ENCODE measurements at regions not wholly inside any gene's neighbourhood (a gene's known extent, or its start where the extent isn't known, plus 50 kb on each side); places are given as distances from the start of the nearest gene placed in this dataset.

DNA sequence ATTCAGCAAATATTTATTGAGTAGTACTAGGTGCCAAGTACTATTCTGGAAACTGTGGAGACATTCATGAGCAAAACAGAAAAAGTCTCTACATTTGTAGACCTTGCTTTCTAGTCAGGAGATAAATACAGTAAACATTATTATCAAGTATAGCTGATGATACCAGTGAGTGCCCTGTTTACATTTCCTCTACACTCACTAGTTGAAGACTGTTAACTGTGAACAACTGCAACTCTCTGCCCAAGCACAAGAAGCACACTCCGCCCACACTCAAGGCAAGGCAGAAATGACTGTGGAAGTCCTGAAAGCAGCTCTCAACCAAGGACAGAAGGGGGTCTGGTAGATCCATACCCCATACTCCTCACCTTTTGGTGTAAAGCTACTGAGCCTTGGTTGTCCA is 837.0 kb downstream of the DIAPH3 start:
- WGBS, 2 donors: 42 to 43% methylated on average over 1 of the region's 1 CpG
- Histone ChIP-seq H3K36me3 (replicated peaks in 1 of 2; ENCODE audit: insufficient read depth in 1 of 2, low read depth in 2 of 2) (no peaks in the 10 kb centered on the region), H3K27me3 (no peaks in the 10 kb centered on the region), H3K9me3 (no peaks in the 10 kb centered on the region), H3K4me3 (no peak overlapping the region), H3K4me1 (peaks cover 39% of the 10 kb centered on the region), H3K27ac (peak overlapping the region in 3 of 4 donors; percentile 3 to 41 (median 10))
- TF ChIP-seq, protein P1, sequence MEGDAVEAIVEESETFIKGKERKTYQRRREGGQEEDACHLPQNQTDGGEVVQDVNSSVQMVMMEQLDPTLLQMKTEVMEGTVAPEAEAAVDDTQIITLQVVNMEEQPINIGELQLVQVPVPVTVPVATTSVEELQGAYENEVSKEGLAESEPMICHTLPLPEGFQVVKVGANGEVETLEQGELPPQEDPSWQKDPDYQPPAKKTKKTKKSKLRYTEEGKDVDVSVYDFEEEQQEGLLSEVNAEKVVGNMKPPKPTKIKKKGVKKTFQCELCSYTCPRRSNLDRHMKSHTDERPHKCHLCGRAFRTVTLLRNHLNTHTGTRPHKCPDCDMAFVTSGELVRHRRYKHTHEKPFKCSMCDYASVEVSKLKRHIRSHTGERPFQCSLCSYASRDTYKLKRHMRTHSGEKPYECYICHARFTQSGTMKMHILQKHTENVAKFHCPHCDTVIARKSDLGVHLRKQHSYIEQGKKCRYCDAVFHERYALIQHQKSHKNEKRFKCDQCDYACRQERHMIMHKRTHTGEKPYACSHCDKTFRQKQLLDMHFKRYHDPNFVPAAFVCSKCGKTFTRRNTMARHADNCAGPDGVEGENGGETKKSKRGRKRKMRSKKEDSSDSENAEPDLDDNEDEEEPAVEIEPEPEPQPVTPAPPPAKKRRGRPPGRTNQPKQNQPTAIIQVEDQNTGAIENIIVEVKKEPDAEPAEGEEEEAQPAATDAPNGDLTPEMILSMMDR (IDR thresholded peaks at IDR 0.05): no peak
- no peak for TF ChIP-seq POLR2A (IDR thresholded peaks at IDR 0.05)
- intact Hi-C loops (cut with DNase I): no loop called here
- ATAC-seq: peak; percentile 91
- peak in 3 of 4 donors; percentile 32 to 43 (median 40) for DNase-seq

DNA sequence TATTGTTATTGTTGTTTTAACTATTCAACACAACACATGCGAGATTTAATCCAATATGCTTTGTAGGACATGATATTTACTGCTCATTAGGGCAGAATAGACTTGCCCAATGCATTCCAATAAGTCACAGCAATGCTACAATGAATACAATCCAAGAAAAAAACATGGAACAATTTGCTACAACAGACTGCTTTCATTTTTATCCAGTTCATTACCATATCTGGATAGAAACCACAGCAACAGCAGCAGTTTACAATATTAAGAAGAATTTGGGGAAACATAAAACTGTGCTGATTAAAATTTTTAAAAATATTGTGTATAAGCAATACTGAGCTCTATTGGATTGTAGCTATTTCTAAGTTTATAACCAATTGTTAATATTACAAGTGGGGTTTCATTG is 833.0 kb downstream of the DIAPH3 start:
- peaks cover 49% of the 10 kb centered on the region for H3K4me1 ChIP-seq
- WGBS, 2 donors: 81 to 91% methylated on average over 1 of the region's 1 CpG
- H3K27ac ChIP-seq: no peak overlapping the region
- intact Hi-C loops (cut with DNase I): no loop called here
- ATAC-seq (no peak), DNase-seq (no peak)
- no peak overlapping the region for H3K4me3 ChIP-seq
- no peaks in the 10 kb centered on the region for H3K27me3 ChIP-seq
- H3K36me3 ChIP-seq (replicated peaks in 1 of 2; ENCODE audit: insufficient read depth in 1 of 2, low read depth in 2 of 2): no peaks in the 10 kb centered on the region
- no peaks in the 10 kb centered on the region for H3K9me3 ChIP-seq
- TF ChIP-seq POLR2A (IDR thresholded peaks at IDR 0.05): no peak
- TF ChIP-seq, protein P1 (IDR thresholded peaks at IDR 0.05): no peak

DNA sequence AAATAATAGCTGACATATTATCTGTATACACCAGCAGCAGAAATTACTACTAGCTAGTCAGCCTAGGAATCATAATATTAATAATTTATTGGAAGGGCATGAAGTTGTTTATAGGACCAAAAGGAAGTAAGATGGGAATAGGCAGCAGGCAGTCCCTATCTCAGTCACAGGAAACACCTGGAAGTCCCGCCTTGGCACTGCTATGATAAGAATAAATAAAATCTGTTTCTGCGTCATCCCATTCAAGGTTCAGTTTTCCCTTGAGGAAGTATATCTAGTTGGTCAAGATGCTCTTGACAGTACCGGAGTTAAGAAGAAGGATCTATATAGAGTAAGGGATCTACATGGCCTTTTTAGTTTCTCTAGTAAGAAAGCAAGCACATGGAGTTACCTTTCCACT is 830.8 kb downstream of the DIAPH3 start:
- no peak overlapping the region for H3K4me3 ChIP-seq
- TF ChIP-seq, protein P1 (IDR thresholded peaks at IDR 0.05): no peak
- TF ChIP-seq POLR2A (IDR thresholded peaks at IDR 0.05): no peak
- ATAC-seq: peak; percentile 76

DNA sequence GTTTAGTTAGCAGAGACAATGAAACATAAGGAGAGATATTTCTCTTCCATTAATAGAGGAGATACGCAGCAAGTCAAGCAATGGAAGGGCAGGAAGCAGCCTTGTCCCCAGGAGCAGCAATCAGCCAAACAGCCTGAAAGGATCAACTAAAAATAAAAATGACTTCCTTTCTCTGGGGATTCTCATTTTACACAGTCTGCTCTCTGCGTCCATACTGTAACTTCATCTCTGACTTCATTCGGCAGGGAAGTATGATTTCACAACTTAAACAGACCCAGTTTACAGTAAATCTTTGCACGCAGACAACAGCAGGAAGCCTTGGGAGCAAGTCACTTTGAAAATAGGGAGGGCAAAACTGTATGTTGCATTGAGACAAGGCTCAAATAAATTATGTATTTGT is 826.7 kb downstream of the DIAPH3 start:
- Histone ChIP-seq H3K27ac (peak overlapping the region; percentile 59 to 81 (median 74)), H3K27me3 (no peaks in the 10 kb centered on the region), H3K9me3 (no peaks in the 10 kb centered on the region), H3K36me3 (replicated peaks in 1 of 2; ENCODE audit: insufficient read depth in 1 of 2, low read depth in 2 of 2) (no peaks in the 10 kb centered on the region), H3K4me1 (peaks cover 52% of the 10 kb centered on the region), H3K4me3 (no peak overlapping the region)
- DNase-seq: no peak
- ATAC-seq: peak; percentile 64
- TF ChIP-seq, protein P1 (IDR thresholded peaks at IDR 0.05): no peak
- TF ChIP-seq POLR2A (IDR thresholded peaks at IDR 0.05): peak in 1 of 3 donors; percentile 32
- 19 to 29% methylated on average over 4 of the region's 4 CpGs for WGBS, 2 donors
- intact Hi-C loops (cut with DNase I): no loop called here

More for the DNA sequence above, 830.8 kb downstream of the DIAPH3 start:
- Histone ChIP-seq H3K27me3 (no peaks in the 10 kb centered on the region), H3K9me3 (no peaks in the 10 kb centered on the region), H3K27ac (peak overlapping the region in 1 of 4 donors; percentile 39), H3K36me3 (replicated peaks in 1 of 2; ENCODE audit: insufficient read depth in 1 of 2, low read depth in 2 of 2) (no peaks in the 10 kb centered on the region), H3K4me1 (peaks cover 36% of the 10 kb centered on the region)
- peak in 2 of 4 donors; percentile 33 to 37 for DNase-seq
- 36 to 41% methylated on average over 3 of the region's 3 CpGs for WGBS, 2 donors
- intact Hi-C loops (cut with DNase I): no loop called here

DNA sequence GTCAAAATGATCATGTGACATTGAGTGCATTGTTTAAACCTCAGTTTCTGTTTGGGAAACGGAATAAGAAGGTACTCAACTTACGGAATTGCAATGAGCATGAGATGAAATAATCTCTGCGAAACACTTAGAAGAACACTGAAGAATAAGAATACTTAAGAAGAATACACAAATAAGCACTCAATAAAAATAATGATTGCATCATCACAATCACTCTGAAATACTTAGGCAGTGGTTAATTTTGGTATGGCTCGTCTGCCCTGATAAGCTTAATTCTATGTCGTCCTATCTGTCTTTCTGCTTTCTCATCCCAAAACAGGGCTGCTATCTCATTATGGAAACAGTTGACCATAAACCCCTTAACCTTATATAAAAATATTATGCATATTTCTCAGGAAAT is 823.6 kb downstream of the DIAPH3 start:
- H3K36me3 ChIP-seq (replicated peaks in 1 of 2; ENCODE audit: insufficient read depth in 1 of 2, low read depth in 2 of 2): no peaks in the 10 kb centered on the region
- DNase-seq (no peak), ATAC-seq (no peak)
- TF ChIP-seq POLR2A (IDR thresholded peaks at IDR 0.05): no peak
- TF ChIP-seq, protein P1 (IDR thresholded peaks at IDR 0.05): no peak
- WGBS, 2 donors: 55 to 57% methylated on average over 5 of the region's 5 CpGs
- peak overlapping the region; percentile 12 to 84 (median 74) for H3K27ac ChIP-seq
- no peak overlapping the region for H3K4me3 ChIP-seq
- no peaks in the 10 kb centered on the region for H3K9me3 ChIP-seq
- no peaks in the 10 kb centered on the region for H3K27me3 ChIP-seq
- intact Hi-C loops (cut with DNase I): no loop called here
- H3K4me1 ChIP-seq: peaks cover 64% of the 10 kb centered on the region
